CD4-positive, alpha-beta memory T cell (primary cell): ENCODE measurements at regions not wholly inside any gene's neighbourhood (a gene's known extent, or its start where the extent isn't known, plus 50 kb on each side); places are given as distances from the start of the nearest gene placed in this dataset.

Experiments used
- CTCF ChIA-PET: fragments of 350-600 bp; sonication (Branson Sonifier 250); formaldehyde crosslinking; loops from one replicate; lab custom pipeline; 2021; ENCODE audit warnings: inconsistent platforms; ENCODE audit not compliant: partially characterized antibody; lab: Charles Lee
- POLR2A ChIA-PET: fragments of 350-600 bp; sonication (Branson Sonifier 250); formaldehyde crosslinking; loops from one replicate; lab custom pipeline; 2021; ENCODE audit not compliant: partially characterized antibody; lab: Charles Lee
- DNase-seq, 5 donors: peaks; one replicate each; pipeline versions ENCODE4 v3.0.0 to v3.0.0-alpha.2; 2020 to 2022; ENCODE audit warnings: mixed read lengths in 1 of 5
- H3K27ac ChIP-seq: one replicate; pipeline ENCODE4 v1.7.0; 2013; ENCODE audit warnings: low read depth, low read length
- H3K27me3 ChIP-seq: 2 replicates; pipeline ENCODE4 v1.7.0; 2013; ENCODE audit warnings: mild to moderate bottlenecking, low read length, moderate library complexity; ENCODE audit not compliant: insufficient read depth
- H3K36me3 ChIP-seq: 2 replicates; pipeline ENCODE4 v1.7.0; 2013; ENCODE audit warnings: mild to moderate bottlenecking, low read length, moderate library complexity; ENCODE audit not compliant: insufficient read depth
- H3K4me1 ChIP-seq: 2 replicates; pipeline ENCODE4 v1.7.0; 2013; ENCODE audit warnings: mild to moderate bottlenecking, low read length, moderate library complexity; ENCODE audit not compliant: insufficient read depth
- H3K4me3 ChIP-seq, 2 donors: one replicate each; pipeline ENCODE4 v1.7.0; 2013; ENCODE audit warnings: low read length in 2 of 2, mild to moderate bottlenecking in 1 of 2
- H3K9me3 ChIP-seq, 2 donors: one replicate each; pipeline ENCODE4 v1.7.0; 2013; ENCODE audit warnings: low read length in 2 of 2, control low read depth in 1 of 2; ENCODE audit not compliant: control insufficient read depth in 1 of 2
- H3K27ac Mint-ChIP-seq, 7 donors: one replicate each; pipeline ENCODE4 v1.8.0; 2020 to 2021; ENCODE audit warnings: mixed read lengths in 7 of 7, mild to moderate bottlenecking in 6 of 7, inconsistent platforms in 3 of 7, moderate library complexity in 3 of 7
- H3K27me3 Mint-ChIP-seq, 2 donors: one replicate each; pipeline ENCODE4 v1.8.0; 2020 to 2021; ENCODE audit warnings: mixed read lengths in 2 of 2
- H3K36me3 Mint-ChIP-seq, 2 donors: one replicate each; pipeline ENCODE4 v1.8.0; 2020 to 2021; ENCODE audit warnings: mixed read lengths in 2 of 2, inconsistent platforms in 1 of 2, mild to moderate bottlenecking in 1 of 2
- H3K4me1 Mint-ChIP-seq, 4 donors: one replicate each; pipeline ENCODE4 v1.8.0; 2020 to 2021; ENCODE audit warnings: mixed read lengths in 4 of 4, mild to moderate bottlenecking in 1 of 4
- H3K4me3 Mint-ChIP-seq, 8 donors: one replicate each; pipeline ENCODE4 v1.8.0; 2020 to 2021; ENCODE audit warnings: mixed read lengths in 8 of 8, mild to moderate bottlenecking in 7 of 8, moderate library complexity in 6 of 8, inconsistent platforms in 3 of 8
- H3K9me3 Mint-ChIP-seq, 8 donors: one replicate each; pipeline ENCODE4 v1.8.0; 2020 to 2021; ENCODE audit warnings: mixed read lengths in 8 of 8, mild to moderate bottlenecking in 5 of 8, inconsistent platforms in 3 of 8, moderate library complexity in 1 of 8
- intact Hi-C: fragments of 100-400 bp; cut with micrococcal nuclease; formaldehyde crosslinking; loops from one replicate; pipeline ENCODE4 v1.15.1; 2023

DNA sequence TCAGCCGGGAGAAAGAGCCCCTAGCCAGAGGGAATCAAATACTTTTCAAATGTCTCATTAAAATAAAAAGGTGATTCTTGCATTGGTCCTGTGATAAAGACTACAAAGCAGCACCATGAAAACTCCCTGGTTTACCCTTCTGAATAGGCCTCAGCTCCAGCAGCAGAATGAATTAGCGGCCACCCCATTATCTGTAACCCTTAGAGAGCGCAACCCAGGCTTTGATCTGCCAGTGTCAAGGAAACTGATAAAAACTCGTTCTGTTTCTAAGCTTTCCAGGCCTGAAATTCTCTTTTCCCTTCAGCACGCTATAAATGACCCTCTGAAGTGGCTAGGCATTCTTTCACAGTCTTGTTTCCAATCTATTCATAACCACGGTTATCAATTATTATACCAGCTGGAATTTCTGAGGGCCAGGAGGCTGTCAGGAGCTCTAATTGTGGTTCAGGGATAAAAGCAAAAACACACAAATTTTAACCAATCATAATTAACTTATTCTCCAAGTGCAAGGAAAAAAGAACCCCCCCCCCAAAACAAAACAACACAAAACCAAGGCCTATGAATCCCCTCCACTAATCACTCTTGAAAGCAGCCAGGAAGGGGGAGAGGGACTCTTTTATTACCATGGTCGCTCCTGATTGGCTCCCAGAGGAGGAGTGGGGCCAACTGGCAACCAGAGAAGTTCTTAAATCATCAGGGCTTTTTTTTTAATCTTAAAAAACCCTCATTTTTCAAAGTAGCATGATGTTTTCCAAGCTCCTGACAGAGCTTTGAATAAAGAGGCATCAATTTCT lies 258.9 kb downstream of the CYRIA start:
- Mint-ChIP-seq H3K9me3 (peaks cover 0 to 7% (median 0%) of the 10 kb centered on the region in 8 donors), H3K4me3 (no peak overlapping the region), H3K36me3 (no peaks in the 10 kb centered on the region), H3K4me1 (no peaks in the 10 kb centered on the region), H3K27ac (no peak overlapping the region), H3K27me3 (peaks cover 0 to 3% of the 10 kb centered on the region in 2 donors)
- ChIA-PET CTCF (interaction anchor here (1.1 kb wide), 1 partner anchor 10 kb away, joined by 3 read pairs; no protein-coding TSS in a partner anchor), POLR2A (no interaction called here)
- Histone ChIP-seq H3K27me3 (no peaks in the 10 kb centered on the region), H3K4me1 (no peaks in the 10 kb centered on the region), H3K4me3 (no peak overlapping the region), H3K36me3 (no peaks in the 10 kb centered on the region), H3K27ac (no peak overlapping the region), H3K9me3 (no peaks in the 10 kb centered on the region)
- intact Hi-C loops = no loop called here
- no peak for DNase-seq

DNA sequence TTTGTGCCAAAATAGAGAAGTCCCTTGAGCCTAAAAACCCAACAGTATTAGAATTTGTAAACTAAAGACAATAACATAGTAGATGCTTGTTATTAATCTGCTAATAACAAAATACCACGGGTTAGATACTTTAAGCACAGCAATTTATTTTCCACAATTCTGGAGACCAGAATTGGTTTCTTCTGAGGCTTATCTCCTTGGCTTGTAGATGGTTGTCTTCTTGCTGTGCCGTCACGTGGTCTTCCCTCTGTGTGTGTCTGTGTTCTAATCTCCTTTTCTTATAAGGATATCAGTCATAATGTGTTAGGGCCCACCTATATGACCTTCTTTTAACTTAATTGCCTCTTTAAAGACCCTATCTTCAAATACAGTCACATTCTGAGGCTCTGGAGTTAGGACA lies 260.1 kb downstream of the CYRIA start:
- no peak for DNase-seq
- no peak overlapping the region for H3K4me3 ChIP-seq
- ChIA-PET CTCF (no interaction called here), POLR2A (no interaction called here)
- peaks cover 0 to 3% (median 0%) of the 10 kb centered on the region in 8 donors for H3K9me3 Mint-ChIP-seq
- H3K4me1 Mint-ChIP-seq = no peaks in the 10 kb centered on the region
- H3K27ac ChIP-seq = no peak overlapping the region
- H3K4me3 Mint-ChIP-seq = no peak overlapping the region
- H3K36me3 Mint-ChIP-seq = no peaks in the 10 kb centered on the region
- no peaks in the 10 kb centered on the region for H3K9me3 ChIP-seq
- H3K27me3 Mint-ChIP-seq = peaks cover 0 to 3% of the 10 kb centered on the region in 2 donors
- H3K4me1 ChIP-seq = no peaks in the 10 kb centered on the region
- no peaks in the 10 kb centered on the region for H3K36me3 ChIP-seq
- no peak overlapping the region for H3K27ac Mint-ChIP-seq
- intact Hi-C loops = no loop called here
- no peaks in the 10 kb centered on the region for H3K27me3 ChIP-seq

DNA sequence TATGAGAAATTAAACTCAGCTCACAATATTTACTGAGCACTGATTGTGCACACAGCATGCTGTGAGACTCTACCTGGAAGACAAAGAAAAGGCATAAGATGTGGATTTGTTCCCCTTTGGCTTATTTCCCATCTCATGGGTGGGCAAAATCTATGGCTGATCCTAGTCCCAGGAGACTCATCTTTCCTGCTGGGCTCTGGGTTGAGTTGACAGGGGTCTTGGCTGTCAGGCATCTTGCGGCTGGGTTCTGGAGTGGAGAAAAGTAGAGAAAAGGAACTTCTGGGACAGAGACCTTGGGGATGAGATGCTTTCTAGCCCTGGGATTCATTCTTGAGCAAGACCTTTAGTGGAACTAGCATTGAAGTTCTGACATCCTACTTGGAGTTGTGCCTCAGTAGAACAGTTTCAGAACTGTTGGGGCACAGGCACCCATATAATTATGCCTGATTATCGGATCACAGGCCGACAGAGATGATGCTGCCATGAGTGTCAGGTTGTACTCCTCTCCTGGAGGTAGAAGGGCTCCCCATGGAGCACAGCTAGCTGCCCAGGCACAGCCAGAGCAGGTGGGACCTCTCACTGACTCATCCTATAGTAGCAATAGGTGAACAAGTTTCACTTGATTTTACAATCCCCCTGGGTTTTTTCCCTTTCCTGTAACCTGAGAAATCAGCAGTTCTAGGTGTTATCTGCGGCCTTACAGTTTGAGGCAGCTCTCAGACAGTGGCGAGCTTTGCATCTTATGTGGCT lies 260.9 kb downstream of the CYRIA start:
- no peak overlapping the region for H3K27ac ChIP-seq
- Mint-ChIP-seq H3K4me1 (no peaks in the 10 kb centered on the region), H3K27ac (no peak overlapping the region), H3K4me3 (no peak overlapping the region), H3K9me3 (peaks cover 0 to 2% (median 0%) of the 10 kb centered on the region in 8 donors), H3K27me3 (no peaks in the 10 kb centered on the region), H3K36me3 (no peaks in the 10 kb centered on the region)
- POLR2A ChIA-PET = no interaction called here
- intact Hi-C loops = no loop called here
- no peak for DNase-seq
- CTCF ChIA-PET = no interaction called here
- no peaks in the 10 kb centered on the region for H3K36me3 ChIP-seq
- H3K4me1 ChIP-seq = no peaks in the 10 kb centered on the region
- no peak overlapping the region for H3K4me3 ChIP-seq
- H3K27me3 ChIP-seq = no peaks in the 10 kb centered on the region
- H3K9me3 ChIP-seq = no peaks in the 10 kb centered on the region

DNA sequence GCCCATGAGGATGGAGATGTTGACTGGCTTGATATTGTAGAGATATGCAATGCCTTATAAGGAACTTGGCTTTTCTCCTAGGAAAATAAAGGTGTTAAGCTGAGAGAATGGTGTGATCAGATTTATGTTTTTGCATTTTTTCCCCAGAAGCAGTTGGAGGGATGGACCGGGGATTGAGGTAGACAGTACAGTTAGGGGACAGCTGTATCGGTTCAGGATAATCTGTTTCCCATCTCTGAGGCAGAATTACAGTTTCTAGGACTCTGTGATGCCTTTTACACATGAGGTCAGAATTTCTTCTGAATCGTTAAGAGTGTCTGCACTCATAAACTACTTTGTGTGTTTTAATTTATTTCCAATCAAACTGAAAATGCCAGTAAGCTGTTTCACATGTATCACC lies 261.5 kb downstream of the CYRIA start:
- peaks cover 0 to 2% (median 0%) of the 10 kb centered on the region in 8 donors for H3K9me3 Mint-ChIP-seq
- H3K27ac ChIP-seq = no peak overlapping the region
- POLR2A ChIA-PET = no interaction called here
- H3K9me3 ChIP-seq = no peaks in the 10 kb centered on the region
- no peaks in the 10 kb centered on the region for H3K27me3 ChIP-seq
- no peak overlapping the region for H3K4me3 Mint-ChIP-seq
- H3K4me1 Mint-ChIP-seq = no peaks in the 10 kb centered on the region
- intact Hi-C loops = no loop called here
- CTCF ChIA-PET = no interaction called here
- no peaks in the 10 kb centered on the region for H3K4me1 ChIP-seq
- H3K36me3 ChIP-seq = no peaks in the 10 kb centered on the region
- no peak overlapping the region for H3K4me3 ChIP-seq
- no peak overlapping the region for H3K27ac Mint-ChIP-seq
- no peak for DNase-seq
- no peaks in the 10 kb centered on the region for H3K36me3 Mint-ChIP-seq
- no peaks in the 10 kb centered on the region for H3K27me3 Mint-ChIP-seq

DNA sequence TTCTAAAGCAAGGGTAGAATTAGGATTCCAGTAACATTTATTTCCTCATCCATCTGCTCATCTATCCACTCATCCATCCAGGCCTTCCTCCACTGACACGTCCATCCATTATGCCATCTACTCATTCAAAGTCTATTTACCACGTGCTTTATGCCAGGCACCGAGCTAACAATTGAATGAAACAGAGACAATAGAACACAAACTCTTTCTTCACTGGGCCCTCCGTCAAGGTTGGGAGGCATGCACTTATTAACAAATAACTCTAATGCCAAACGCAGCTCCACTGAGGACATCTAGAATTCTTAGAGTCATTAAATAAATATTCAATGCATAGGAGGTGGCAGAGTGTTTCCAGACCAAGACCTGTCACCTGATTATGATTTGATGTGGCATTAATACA lies 262.7 kb downstream of the CYRIA start:
- Mint-ChIP-seq H3K4me3 (no peak overlapping the region), H3K27me3 (no peaks in the 10 kb centered on the region), H3K27ac (no peak overlapping the region), H3K36me3 (no peaks in the 10 kb centered on the region), H3K4me1 (no peaks in the 10 kb centered on the region), H3K9me3 (peaks cover 0 to 2% (median 0%) of the 10 kb centered on the region in 8 donors)
- Histone ChIP-seq H3K27ac (no peak overlapping the region), H3K4me1 (no peaks in the 10 kb centered on the region), H3K36me3 (no peaks in the 10 kb centered on the region), H3K4me3 (no peak overlapping the region), H3K9me3 (no peaks in the 10 kb centered on the region), H3K27me3 (no peaks in the 10 kb centered on the region)
- CTCF ChIA-PET = no interaction called here
- intact Hi-C loops = no loop called here
- POLR2A ChIA-PET = no interaction called here
- DNase-seq = no peak

DNA sequence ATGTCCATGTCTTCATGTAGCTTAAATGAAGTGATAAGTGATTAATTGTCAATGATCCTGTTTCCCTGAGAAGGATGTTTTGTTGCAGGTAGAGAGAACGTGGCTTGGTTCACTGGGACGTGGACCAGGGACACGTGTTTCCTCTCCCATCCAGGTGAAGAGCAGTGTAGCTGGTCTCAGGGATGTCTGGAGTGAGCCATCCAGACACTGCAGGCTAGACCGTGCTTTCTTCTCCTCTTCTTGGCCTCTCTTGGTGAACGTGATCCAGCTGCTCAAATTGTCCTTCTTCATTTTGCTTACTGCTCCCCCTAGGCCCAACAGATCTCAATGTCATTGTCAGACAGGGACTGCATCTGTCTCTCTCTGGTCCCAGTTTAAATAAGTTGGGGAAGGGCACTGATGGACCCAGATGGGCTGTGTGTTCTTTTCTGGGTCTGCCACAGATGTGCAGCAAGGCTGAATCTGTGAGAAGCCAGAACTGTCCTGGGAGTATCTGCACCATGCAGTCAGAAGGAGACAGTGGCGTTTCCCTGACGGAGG lies 263.8 kb downstream of the CYRIA start:
- ChIA-PET POLR2A (no interaction called here), CTCF (no interaction called here)
- Histone ChIP-seq H3K27ac (no peak overlapping the region), H3K27me3 (no peaks in the 10 kb centered on the region), H3K4me1 (no peaks in the 10 kb centered on the region), H3K9me3 (no peaks in the 10 kb centered on the region), H3K36me3 (no peaks in the 10 kb centered on the region), H3K4me3 (no peak overlapping the region)
- no peak for DNase-seq
- H3K4me3 Mint-ChIP-seq = no peak overlapping the region
- H3K27me3 Mint-ChIP-seq = no peaks in the 10 kb centered on the region
- no peaks in the 10 kb centered on the region for H3K4me1 Mint-ChIP-seq
- peaks cover 0 to 5% (median 0%) of the 10 kb centered on the region in 8 donors for H3K9me3 Mint-ChIP-seq
- H3K36me3 Mint-ChIP-seq = no peaks in the 10 kb centered on the region
- H3K27ac Mint-ChIP-seq = no peak overlapping the region
- intact Hi-C loops = no loop called here

DNA sequence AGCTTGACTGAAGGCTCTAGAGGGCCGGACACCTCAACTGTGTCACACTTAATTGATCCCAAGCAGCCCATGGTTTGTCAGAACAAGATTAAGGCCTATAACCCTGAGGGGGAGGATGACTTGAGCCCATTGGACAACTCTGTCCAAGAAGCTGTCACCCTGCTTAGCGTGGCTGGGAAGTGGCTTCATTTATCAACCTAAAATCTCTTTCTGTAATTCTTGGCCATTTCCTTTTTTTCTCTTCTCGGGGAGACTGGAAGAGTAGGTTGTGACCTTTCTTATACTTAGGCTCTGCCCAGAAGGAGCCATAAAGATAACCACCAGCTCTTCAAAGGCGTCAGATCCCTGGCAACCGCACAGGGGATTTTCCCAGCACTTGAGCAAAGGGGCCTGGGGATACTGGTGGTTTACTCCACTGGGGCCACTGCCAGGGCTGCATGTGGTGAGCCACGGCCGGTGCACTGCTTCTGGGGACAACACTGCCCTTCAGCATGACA lies 265.5 kb downstream of the CYRIA start:
- no peak for DNase-seq
- Histone ChIP-seq H3K4me1 (no peaks in the 10 kb centered on the region), H3K27me3 (no peaks in the 10 kb centered on the region), H3K9me3 (no peaks in the 10 kb centered on the region), H3K27ac (no peak overlapping the region), H3K4me3 (no peak overlapping the region), H3K36me3 (no peaks in the 10 kb centered on the region)
- H3K27ac Mint-ChIP-seq = no peak overlapping the region
- intact Hi-C loops = no loop called here
- POLR2A ChIA-PET = no interaction called here
- no peak overlapping the region for H3K4me3 Mint-ChIP-seq
- peaks cover 0 to 5% (median 0%) of the 10 kb centered on the region in 8 donors for H3K9me3 Mint-ChIP-seq
- H3K4me1 Mint-ChIP-seq = no peaks in the 10 kb centered on the region
- no peaks in the 10 kb centered on the region for H3K27me3 Mint-ChIP-seq
- CTCF ChIA-PET = no interaction called here
- H3K36me3 Mint-ChIP-seq = no peaks in the 10 kb centered on the region
